ENCODE measurements at regions not wholly inside any gene's neighbourhood (a gene's known extent, or its start where the extent isn't known, plus 50 kb on each side); places are given as distances from the start of the nearest gene placed in this dataset.

DNA sequence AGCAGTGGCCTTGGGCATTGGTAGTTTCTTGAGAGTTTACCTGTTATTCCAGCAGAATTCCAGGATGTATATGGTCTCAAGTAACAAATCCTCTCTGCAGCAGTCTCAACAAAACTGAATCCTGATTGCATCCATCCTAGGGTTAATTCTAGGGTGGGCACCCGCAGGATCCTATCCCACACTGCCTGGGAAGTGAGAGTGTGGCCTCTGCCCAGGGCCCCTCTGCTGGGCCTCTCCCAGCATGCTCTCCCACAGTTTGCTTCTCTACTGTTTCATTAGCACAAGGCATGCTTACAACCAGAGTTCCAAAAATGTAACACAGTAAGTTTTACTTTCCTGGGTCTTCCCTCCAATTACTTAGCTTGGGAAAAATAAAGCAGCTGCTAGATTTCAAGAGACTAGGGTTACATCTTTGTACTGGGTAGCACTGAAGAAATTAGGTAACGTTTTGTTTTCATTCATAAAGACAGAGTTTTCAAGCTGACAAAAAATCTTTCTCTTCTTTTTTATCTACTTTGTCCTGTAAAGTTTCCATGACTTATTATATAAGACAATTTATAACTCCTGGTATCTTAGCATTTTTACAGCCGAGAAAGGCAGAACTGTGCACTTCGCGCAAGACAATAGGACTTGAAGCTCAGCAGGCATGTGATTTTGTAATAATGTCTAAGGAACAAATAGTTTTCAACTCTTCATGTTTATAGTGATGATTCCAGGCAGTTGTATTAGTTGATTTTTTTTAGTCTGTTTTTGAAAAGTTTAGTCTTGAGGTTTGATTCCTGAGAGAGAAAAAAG, 131.2 kb upstream of the PCDH18 start:
- no peak for DNase-seq (ENCODE audit: low spot score)
- no peaks in the 10 kb centered on the region for H3K27me3 ChIP-seq (replicated peaks; ENCODE audit: insufficient read depth)
- no peak for TF ChIP-seq POLR2AphosphoS5 (IDR thresholded peaks at IDR 0.05)
- TF ChIP-seq POLR2A (IDR thresholded peaks at IDR 0.05), result no peak
- TF ChIP-seq, protein P1, sequence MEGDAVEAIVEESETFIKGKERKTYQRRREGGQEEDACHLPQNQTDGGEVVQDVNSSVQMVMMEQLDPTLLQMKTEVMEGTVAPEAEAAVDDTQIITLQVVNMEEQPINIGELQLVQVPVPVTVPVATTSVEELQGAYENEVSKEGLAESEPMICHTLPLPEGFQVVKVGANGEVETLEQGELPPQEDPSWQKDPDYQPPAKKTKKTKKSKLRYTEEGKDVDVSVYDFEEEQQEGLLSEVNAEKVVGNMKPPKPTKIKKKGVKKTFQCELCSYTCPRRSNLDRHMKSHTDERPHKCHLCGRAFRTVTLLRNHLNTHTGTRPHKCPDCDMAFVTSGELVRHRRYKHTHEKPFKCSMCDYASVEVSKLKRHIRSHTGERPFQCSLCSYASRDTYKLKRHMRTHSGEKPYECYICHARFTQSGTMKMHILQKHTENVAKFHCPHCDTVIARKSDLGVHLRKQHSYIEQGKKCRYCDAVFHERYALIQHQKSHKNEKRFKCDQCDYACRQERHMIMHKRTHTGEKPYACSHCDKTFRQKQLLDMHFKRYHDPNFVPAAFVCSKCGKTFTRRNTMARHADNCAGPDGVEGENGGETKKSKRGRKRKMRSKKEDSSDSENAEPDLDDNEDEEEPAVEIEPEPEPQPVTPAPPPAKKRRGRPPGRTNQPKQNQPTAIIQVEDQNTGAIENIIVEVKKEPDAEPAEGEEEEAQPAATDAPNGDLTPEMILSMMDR (IDR thresholded peaks at IDR 0.05), result no peak
- intact Hi-C loops (cut with DNase I), result loop anchor here (5.0 kb wide), 2 partner anchors 39 to 131 kb away; partner anchors contain the start of gene PCDH18
- no peaks in the 10 kb centered on the region for H3K36me3 ChIP-seq
- H3K4me1 ChIP-seq (replicated peaks), result no peaks in the 10 kb centered on the region
- H3K4me3 ChIP-seq, result no peak overlapping the region
- WGBS, result 52% methylated on average over 5 of the region's 5 CpGs
- no peaks in the 10 kb centered on the region for H3K9me3 ChIP-seq
- peak overlapping the region; percentile 4 to 38 for H3K27ac ChIP-seq

- H3K4me3 ChIP-seq, result no peak overlapping the region
- H3K27ac ChIP-seq, result peak overlapping the region in 1 of 2 donors; percentile 26
- no peaks in the 10 kb centered on the region for H3K27me3 ChIP-seq (replicated peaks; ENCODE audit: insufficient read depth)
- H3K36me3 ChIP-seq, result no peaks in the 10 kb centered on the region
- TF ChIP-seq, protein P1 (IDR thresholded peaks at IDR 0.05), result no peak
- TF ChIP-seq POLR2A (IDR thresholded peaks at IDR 0.05) (no peak), POLR2AphosphoS5 (IDR thresholded peaks at IDR 0.05) (no peak)
- 93% methylated on average over 2 of the region's 2 CpGs for WGBS
- DNase-seq (ENCODE audit: low spot score), result no peak
- no peaks in the 10 kb centered on the region for H3K9me3 ChIP-seq
- H3K4me1 ChIP-seq (replicated peaks), result no peaks in the 10 kb centered on the region
- intact Hi-C loops (cut with DNase I), result loop anchor here (5.0 kb wide), 2 partner anchors 41 to 129 kb away; partner anchors contain the start of gene PCDH18
Measured at GRCh38 chr4:137661693-137662092, 129.4 kb upstream of the PCDH18 start.

- TF ChIP-seq, protein P1 (IDR thresholded peaks at IDR 0.05), result no peak
- TF ChIP-seq POLR2AphosphoS5 (IDR thresholded peaks at IDR 0.05) (no peak), POLR2A (IDR thresholded peaks at IDR 0.05) (no peak)
- H3K27ac ChIP-seq, result no peak overlapping the region
- no peak overlapping the region for H3K4me3 ChIP-seq
- no peak for DNase-seq (ENCODE audit: low spot score)
- intact Hi-C loops (cut with DNase I), result loop anchor here (5.0 kb wide), 2 partner anchors 42 to 128 kb away; partner anchors contain the start of gene PCDH18
- no peaks in the 10 kb centered on the region for H3K27me3 ChIP-seq (replicated peaks; ENCODE audit: insufficient read depth)
- H3K9me3 ChIP-seq, result no peaks in the 10 kb centered on the region
- 71% methylated on average over 4 of the region's 4 CpGs for WGBS
- no peaks in the 10 kb centered on the region for H3K4me1 ChIP-seq (replicated peaks)
- no peaks in the 10 kb centered on the region for H3K36me3 ChIP-seq
Measured at GRCh38 chr4:137660211-137660610, 127.9 kb upstream of the PCDH18 start.

DNA sequence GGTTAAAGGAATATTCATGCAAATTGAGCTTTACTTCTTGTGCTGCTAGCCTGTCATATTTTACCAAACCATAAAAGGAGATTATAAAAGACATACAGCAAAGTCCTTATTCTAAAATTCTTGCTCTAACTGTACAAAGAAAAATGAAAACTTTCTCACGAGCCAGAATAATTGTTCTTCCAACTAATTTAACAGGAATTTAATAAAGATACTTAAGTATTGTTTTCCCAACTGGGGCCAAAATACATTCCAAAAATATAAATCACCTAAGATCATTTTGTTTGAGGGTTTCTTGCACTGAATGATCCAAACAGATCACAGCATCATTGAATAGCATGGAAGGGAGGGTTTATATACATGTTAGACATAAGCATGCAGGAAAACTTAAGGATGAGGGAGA, 127.1 kb upstream of the PCDH18 start:
- no peak for DNase-seq (ENCODE audit: low spot score)
- Histone ChIP-seq H3K9me3 (no peaks in the 10 kb centered on the region), H3K27ac (peak overlapping the region in 1 of 2 donors; percentile 25), H3K36me3 (no peaks in the 10 kb centered on the region), H3K4me3 (no peak overlapping the region), H3K27me3 (replicated peaks; ENCODE audit: insufficient read depth) (no peaks in the 10 kb centered on the region), H3K4me1 (replicated peaks) (no peaks in the 10 kb centered on the region)
- no peak for TF ChIP-seq POLR2A (IDR thresholded peaks at IDR 0.05)
- TF ChIP-seq POLR2AphosphoS5 (IDR thresholded peaks at IDR 0.05), result no peak
- TF ChIP-seq, protein P1 (IDR thresholded peaks at IDR 0.05), result no peak
- intact Hi-C loops (cut with DNase I), result no loop called here
- 21% methylated on average over 1 of the region's 1 CpG for WGBS

- H3K4me3 ChIP-seq, result no peak overlapping the region
- H3K27me3 ChIP-seq (replicated peaks; ENCODE audit: insufficient read depth), result no peaks in the 10 kb centered on the region
- no peaks in the 10 kb centered on the region for H3K9me3 ChIP-seq
- WGBS, result 79% methylated on average over 2 of the region's 2 CpGs
- no peak for DNase-seq (ENCODE audit: low spot score)
- no peaks in the 10 kb centered on the region for H3K4me1 ChIP-seq (replicated peaks)
- intact Hi-C loops (cut with DNase I), result no loop called here
- H3K27ac ChIP-seq, result no peak overlapping the region
- no peaks in the 10 kb centered on the region for H3K36me3 ChIP-seq
- no peak for TF ChIP-seq POLR2AphosphoS5 (IDR thresholded peaks at IDR 0.05)
- TF ChIP-seq, protein P1 (IDR thresholded peaks at IDR 0.05), result no peak
- no peak for TF ChIP-seq POLR2A (IDR thresholded peaks at IDR 0.05)
Measured at GRCh38 chr4:137656661-137657060, 124.4 kb upstream of the PCDH18 start.
